Testis (tissue), 2 donors: ENCODE measurements at regions not wholly inside any gene's neighbourhood (a gene's known extent, or its start where the extent isn't known, plus 50 kb on each side); places are given as distances from the start of the nearest gene placed in this dataset.

Experiments
- DNase-seq: peaks from one replicate; pipeline ENCODE4 v3.0.0-alpha.2; 2019
- H3K27ac ChIP-seq, 2 donors: fragments of 200-600 bp; sonication (generic); one replicate each; pipeline ENCODE4 v1.5.1; 2019
- H3K27me3 ChIP-seq: fragments of 200-600 bp; sonication (generic); one replicate; pipeline ENCODE4 v1.5.1; 2019
- H3K36me3 ChIP-seq: fragments of 200-600 bp; sonication (generic); one replicate; pipeline ENCODE4 v1.5.1; 2017; ENCODE audit warnings: low read depth; ENCODE audit errors: missing control alignments
- H3K4me1 ChIP-seq: fragments of 200-600 bp; sonication (generic); one replicate; pipeline ENCODE4 v1.5.1; 2019
- H3K4me3 ChIP-seq, 2 donors: fragments of 200-600 bp; sonication (generic); one replicate each; pipeline ENCODE4 v1.5.1; 2017 to 2019
- H3K9me3 ChIP-seq: fragments of 200-600 bp; sonication (generic); one replicate; pipeline ENCODE4 v1.5.1; 2017
- POLR2A ChIP-seq: fragments of 450-650 bp; IDR thresholded peaks from one replicate; pipeline ENCODE4 v1.6.1; 2017; ENCODE audit warnings: antibody characterized with exemption, mild to moderate bottlenecking, moderate library complexity
- WGBS, 2 donors: methylation state at CpG; one replicate each; pipeline ENCODE4 v1.1.5; 2018; 5-methylcytosine and 5-hydroxymethylcytosine counted together
- intact Hi-C: fragments of 100-400 bp; cut with DNase I; formaldehyde crosslinking; loops from one replicate; pipeline ENCODE4 v1.15.1; 2023; ENCODE audit warnings: low total_unique reads
- TF ChIP-seq, protein P1 (sequence below), 3 experiments: fragments of 450-650 bp in 2 of 3; fragments of 200-600 bp in 1 of 3; sonication (generic) in 1 of 3; IDR thresholded peaks; one replicate each; pipeline ENCODE4 v1.5.1; 2016 to 2019; ENCODE audit warnings: antibody characterized with exemption in 3 of 3, mild to moderate bottlenecking in 2 of 3, moderate library complexity in 1 of 3

GRCh38 chr5:144583541-144584449, 413.1 kb downstream of the KCTD16 start:
- no peak for DNase-seq
- Histone ChIP-seq H3K27ac (no peak overlapping the region), H3K4me3 (no peak overlapping the region), H3K27me3 (no peaks in the 10 kb centered on the region), H3K4me1 (no peaks in the 10 kb centered on the region), H3K9me3 (no peaks in the 10 kb centered on the region), H3K36me3 (no peaks in the 10 kb centered on the region)
- intact Hi-C loops = no loop called here
- 63 to 74% methylated on average over 7 of the region's 7 CpGs for WGBS, 2 donors
- no peak for TF ChIP-seq POLR2A
- TF ChIP-seq, protein P1, sequence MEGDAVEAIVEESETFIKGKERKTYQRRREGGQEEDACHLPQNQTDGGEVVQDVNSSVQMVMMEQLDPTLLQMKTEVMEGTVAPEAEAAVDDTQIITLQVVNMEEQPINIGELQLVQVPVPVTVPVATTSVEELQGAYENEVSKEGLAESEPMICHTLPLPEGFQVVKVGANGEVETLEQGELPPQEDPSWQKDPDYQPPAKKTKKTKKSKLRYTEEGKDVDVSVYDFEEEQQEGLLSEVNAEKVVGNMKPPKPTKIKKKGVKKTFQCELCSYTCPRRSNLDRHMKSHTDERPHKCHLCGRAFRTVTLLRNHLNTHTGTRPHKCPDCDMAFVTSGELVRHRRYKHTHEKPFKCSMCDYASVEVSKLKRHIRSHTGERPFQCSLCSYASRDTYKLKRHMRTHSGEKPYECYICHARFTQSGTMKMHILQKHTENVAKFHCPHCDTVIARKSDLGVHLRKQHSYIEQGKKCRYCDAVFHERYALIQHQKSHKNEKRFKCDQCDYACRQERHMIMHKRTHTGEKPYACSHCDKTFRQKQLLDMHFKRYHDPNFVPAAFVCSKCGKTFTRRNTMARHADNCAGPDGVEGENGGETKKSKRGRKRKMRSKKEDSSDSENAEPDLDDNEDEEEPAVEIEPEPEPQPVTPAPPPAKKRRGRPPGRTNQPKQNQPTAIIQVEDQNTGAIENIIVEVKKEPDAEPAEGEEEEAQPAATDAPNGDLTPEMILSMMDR (IDR thresholded peaks at IDR 0.05) = no peak

DNA sequence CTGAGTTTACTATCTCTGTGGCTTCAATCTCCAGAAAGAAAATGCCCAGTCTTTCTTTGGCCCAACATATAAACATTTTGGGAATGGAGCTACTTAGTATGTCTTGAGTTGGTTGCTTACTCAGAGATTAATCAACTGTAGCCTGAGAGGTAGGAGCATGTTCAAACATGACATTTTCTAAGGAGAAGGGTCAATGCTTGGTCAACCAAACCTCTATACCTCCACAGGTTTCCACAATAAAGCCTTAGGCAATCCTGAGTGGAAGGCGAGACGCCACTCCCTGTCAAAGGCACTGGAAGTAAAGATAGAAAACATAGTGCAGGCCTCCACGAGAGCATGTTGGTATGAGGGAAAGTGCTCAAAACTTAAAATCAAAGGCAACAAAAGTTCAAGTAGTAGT, 411.4 kb downstream of the KCTD16 start:
- intact Hi-C loops = no loop called here
- Histone ChIP-seq H3K27me3 (no peaks in the 10 kb centered on the region), H3K9me3 (no peaks in the 10 kb centered on the region), H3K27ac (no peak overlapping the region), H3K4me3 (no peak overlapping the region), H3K4me1 (no peaks in the 10 kb centered on the region), H3K36me3 (no peaks in the 10 kb centered on the region)
- DNase-seq = no peak
- WGBS, 2 donors = 92 to 94% methylated on average over 3 of the region's 3 CpGs
- TF ChIP-seq, protein P1 (IDR thresholded peaks at IDR 0.05) = no peak
- no peak for TF ChIP-seq POLR2A

DNA sequence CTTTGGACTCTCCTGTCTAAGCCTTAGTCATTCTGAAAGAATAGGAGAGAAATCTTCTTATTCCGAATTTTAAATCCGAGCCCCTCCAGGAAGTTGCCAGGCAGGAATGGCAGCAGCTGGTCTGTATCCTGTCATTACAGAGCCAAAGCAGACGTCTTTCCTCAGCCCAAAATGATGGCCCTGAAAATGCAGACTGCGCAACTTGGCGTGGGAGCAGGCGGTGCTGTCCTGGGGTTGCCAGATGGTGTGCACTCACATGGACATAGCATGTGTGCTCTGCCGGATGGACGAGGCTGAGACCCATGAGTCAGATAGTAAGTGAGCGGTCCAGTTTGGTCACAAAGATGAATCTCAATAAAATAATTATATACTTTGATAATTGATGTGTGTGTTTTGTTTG, 410.4 kb downstream of the KCTD16 start:
- no peaks in the 10 kb centered on the region for H3K36me3 ChIP-seq

DNA sequence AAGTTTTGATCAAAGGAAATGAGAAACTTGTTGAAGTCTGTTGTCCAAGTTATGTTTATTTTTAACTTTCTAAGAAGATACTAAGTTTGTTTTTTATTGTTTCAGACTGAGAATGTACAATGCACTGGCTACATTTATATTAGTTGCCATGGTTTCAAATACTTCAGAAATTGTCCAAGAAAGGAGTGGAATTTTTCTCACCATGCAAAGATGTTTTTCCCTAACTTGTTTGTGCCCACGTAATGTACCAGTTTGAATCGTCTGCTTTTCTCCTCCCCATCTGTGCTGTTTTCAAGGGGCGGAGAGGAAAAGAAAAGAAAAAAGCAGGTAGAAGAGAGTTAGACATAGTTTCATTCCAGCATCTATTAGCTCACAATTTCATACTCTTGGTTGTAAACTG, 407.0 kb downstream of the KCTD16 start:
- WGBS, 2 donors = 65 to 72% methylated on average over 3 of the region's 3 CpGs
- no peaks in the 10 kb centered on the region for H3K27me3 ChIP-seq
- intact Hi-C loops = no loop called here

More for the DNA sequence above, 410.4 kb downstream of the KCTD16 start:
- Histone ChIP-seq H3K4me1 (no peaks in the 10 kb centered on the region), H3K4me3 (no peak overlapping the region), H3K27ac (no peak overlapping the region), H3K9me3 (no peaks in the 10 kb centered on the region), H3K27me3 (no peaks in the 10 kb centered on the region)
- TF ChIP-seq POLR2A = no peak
- TF ChIP-seq, protein P1 (IDR thresholded peaks at IDR 0.05) = no peak
- 62 to 69% methylated on average over 6 to 9 of the region's 9 CpGs for WGBS, 2 donors
- intact Hi-C loops = no loop called here
- DNase-seq = no peak

More for the DNA sequence above, 407.0 kb downstream of the KCTD16 start:
- no peak for TF ChIP-seq POLR2A
- TF ChIP-seq, protein P1 (IDR thresholded peaks at IDR 0.05) = no peak
- Histone ChIP-seq H3K9me3 (no peaks in the 10 kb centered on the region), H3K4me3 (no peak overlapping the region), H3K36me3 (no peaks in the 10 kb centered on the region), H3K27ac (no peak overlapping the region), H3K4me1 (no peaks in the 10 kb centered on the region)
- DNase-seq = no peak
